ENCODE measurements at regions not wholly inside any gene's neighbourhood (a gene's known extent, or its start where the extent isn't known, plus 50 kb on each side); places are given as distances from the start of the nearest gene placed in this dataset.
"Not testable (repeated sequence)": the region's sequence is repeated elsewhere in the genome, so short reads cannot be mapped to it uniquely, and the experiment has no call there.

- not testable (repeated sequence) for DNase-seq (ENCODE audit: low spot score)
Observed at GRCh38 chr12:75643119-75643518, 131.7 kb upstream of the KRR1 start.

- peak; percentile 81 for DNase-seq (ENCODE audit: low spot score)
Observed at GRCh38 chr12:75642226-75642625, 130.8 kb upstream of the KRR1 start.

- peak; percentile 98 for DNase-seq (ENCODE audit: low spot score)
Observed at GRCh38 chr12:75641031-75641780, 129.8 kb upstream of the KRR1 start.

- DNase-seq (ENCODE audit: low spot score): no peak
Observed at GRCh38 chr12:75638792-75639191, 127.4 kb upstream of the KRR1 start.

- DNase-seq (ENCODE audit: low spot score): no peak
Observed at GRCh38 chr12:75636607-75637006, 125.2 kb upstream of the KRR1 start.

GRCh38 chr12:75635606-75636444 lies 124.4 kb upstream of the KRR1 start:
- DNase-seq (ENCODE audit: low spot score): peak; percentile 84

GRCh38 chr12:75634244-75635222 lies 123.1 kb upstream of the KRR1 start:
- no peak for DNase-seq (ENCODE audit: low spot score)

- no peak for DNase-seq (ENCODE audit: low spot score)
Observed at GRCh38 chr12:75633789-75634188, 122.4 kb upstream of the KRR1 start.

- DNase-seq (ENCODE audit: low spot score): no peak
Observed at GRCh38 chr12:75632442-75632841, 121.0 kb upstream of the KRR1 start.

GRCh38 chr12:75631831-75632230 lies 120.4 kb upstream of the KRR1 start:
- no peak for DNase-seq (ENCODE audit: low spot score)

- no peak for DNase-seq (ENCODE audit: low spot score)
Observed at GRCh38 chr12:75630091-75630490, 118.7 kb upstream of the KRR1 start.

- DNase-seq (ENCODE audit: low spot score): no peak
Observed at GRCh38 chr12:75628916-75629315, 117.5 kb upstream of the KRR1 start.

GRCh38 chr12:75628511-75628910 lies 117.1 kb upstream of the KRR1 start:
- DNase-seq (ENCODE audit: low spot score): no peak

- DNase-seq (ENCODE audit: low spot score): peak; percentile 52
Observed at GRCh38 chr12:75623631-75624154, 112.3 kb upstream of the KRR1 start.

GRCh38 chr12:75622492-75622891 lies 111.1 kb upstream of the KRR1 start:
- no peak for DNase-seq (ENCODE audit: low spot score)

GRCh38 chr12:75614396-75614795 lies 103.0 kb upstream of the KRR1 start:
- DNase-seq (ENCODE audit: low spot score): not testable (repeated sequence)

GRCh38 chr12:75613981-75614380 lies 102.6 kb upstream of the KRR1 start:
- DNase-seq (ENCODE audit: low spot score): peak; percentile 6

- no peak for DNase-seq (ENCODE audit: low spot score)
Observed at GRCh38 chr12:75611041-75611440, 99.6 kb upstream of the KRR1 start.

GRCh38 chr12:75606956-75607355 lies 95.5 kb upstream of the KRR1 start:
- no peak for DNase-seq (ENCODE audit: low spot score)

- no peak for DNase-seq (ENCODE audit: low spot score)
Observed at GRCh38 chr12:75606151-75606550, 94.7 kb upstream of the KRR1 start.

GRCh38 chr12:75603475-75603874 lies 92.1 kb upstream of the KRR1 start:
- peak; percentile 13 for DNase-seq (ENCODE audit: low spot score)

- no peak for DNase-seq (ENCODE audit: low spot score)
Observed at GRCh38 chr12:75602106-75602505, 90.7 kb upstream of the KRR1 start.

Data from kidney tubule cell (primary cell).